Esophagus muscularis mucosa (tissue), 4 donors: ENCODE measurements at regions not wholly inside any gene's neighbourhood (a gene's known extent, or its start where the extent isn't known, plus 50 kb on each side); places are given as distances from the start of the nearest gene placed in this dataset.
"Not testable (repeated sequence)": the region's sequence is repeated elsewhere in the genome, so short reads cannot be mapped to it uniquely, and the experiment has no call there.

Experiments
- DNase-seq: peaks from one replicate; pipeline ENCODE4 v3.0.0-alpha.2; 2017; ENCODE audit errors: extremely low spot score
- H3K27ac ChIP-seq, 4 donors: fragments of 200-600 bp; sonication (generic); replicated peaks in 1 of 4; 1 replicate in 3 of 4; 2 replicates in 1 of 4; pipeline ENCODE4 v1.5.1; 2016 to 2019; ENCODE audit warnings: mild to moderate bottlenecking in 1 of 4
- H3K27me3 ChIP-seq, 4 donors: fragments of 200-600 bp; sonication (generic); one replicate each; pipeline versions ENCODE4 v1.5.1 to v1.6.0; 2016 to 2019
- H3K36me3 ChIP-seq, 4 donors: fragments of 200-600 bp; sonication (generic); one replicate each; pipeline ENCODE4 v1.5.1; 2016 to 2019
- H3K4me1 ChIP-seq, 4 donors: fragments of 200-600 bp; sonication (generic); one replicate each; pipeline ENCODE4 v1.5.1; 2016 to 2019
- H3K4me3 ChIP-seq, 4 donors: fragments of 200-600 bp; sonication (generic); 1 replicate in 2 of 4; 2 replicates in 2 of 4; pipeline ENCODE4 v1.5.1; 2016 to 2019; ENCODE audit warnings: mild to moderate bottlenecking in 4 of 4, moderate library complexity in 1 of 4
- H3K9me3 ChIP-seq, 4 donors: fragments of 200-600 bp; sonication (generic); 1 replicate in 3 of 4; 2 replicates in 1 of 4; pipeline ENCODE4 v1.5.1; 2016 to 2019
- EP300 ChIP-seq: sonication (generic); formaldehyde crosslinking; IDR thresholded peaks from one replicate; pipeline ENCODE4 v1.6.1; 2017; ENCODE audit warnings: antibody characterized with exemption
- POLR2A ChIP-seq: fragments of 450-650 bp; IDR thresholded peaks from one replicate; pipeline ENCODE4 v1.6.1; 2017; ENCODE audit warnings: antibody characterized with exemption, moderate library complexity, mild to moderate bottlenecking, low read depth
- POLR2AphosphoS5 ChIP-seq, 2 donors: sonication (generic); formaldehyde crosslinking; IDR thresholded peaks; one replicate each; pipeline ENCODE4 v1.6.1; 2017; ENCODE audit warnings: antibody characterized with exemption in 2 of 2
- WGBS: methylation state at CpG from one replicate; pipeline ENCODE4 v1.1.5; 2018; 5-methylcytosine and 5-hydroxymethylcytosine counted together
- intact Hi-C: fragments of 100-400 bp; cut with DNase I; formaldehyde crosslinking; loops from one replicate; pipeline ENCODE4 v1.15.1; 2023
- TF ChIP-seq, protein P1 (sequence below), 3 experiments: fragments of 200-600 bp in 2 of 3; fragments of 450-650 bp in 1 of 3; sonication (generic) in 2 of 3; IDR thresholded peaks; one replicate each; pipeline ENCODE4 v1.5.1; 2017 to 2019; ENCODE audit warnings: antibody characterized with exemption in 3 of 3, mild to moderate bottlenecking in 2 of 3, moderate library complexity in 1 of 3

DNA sequence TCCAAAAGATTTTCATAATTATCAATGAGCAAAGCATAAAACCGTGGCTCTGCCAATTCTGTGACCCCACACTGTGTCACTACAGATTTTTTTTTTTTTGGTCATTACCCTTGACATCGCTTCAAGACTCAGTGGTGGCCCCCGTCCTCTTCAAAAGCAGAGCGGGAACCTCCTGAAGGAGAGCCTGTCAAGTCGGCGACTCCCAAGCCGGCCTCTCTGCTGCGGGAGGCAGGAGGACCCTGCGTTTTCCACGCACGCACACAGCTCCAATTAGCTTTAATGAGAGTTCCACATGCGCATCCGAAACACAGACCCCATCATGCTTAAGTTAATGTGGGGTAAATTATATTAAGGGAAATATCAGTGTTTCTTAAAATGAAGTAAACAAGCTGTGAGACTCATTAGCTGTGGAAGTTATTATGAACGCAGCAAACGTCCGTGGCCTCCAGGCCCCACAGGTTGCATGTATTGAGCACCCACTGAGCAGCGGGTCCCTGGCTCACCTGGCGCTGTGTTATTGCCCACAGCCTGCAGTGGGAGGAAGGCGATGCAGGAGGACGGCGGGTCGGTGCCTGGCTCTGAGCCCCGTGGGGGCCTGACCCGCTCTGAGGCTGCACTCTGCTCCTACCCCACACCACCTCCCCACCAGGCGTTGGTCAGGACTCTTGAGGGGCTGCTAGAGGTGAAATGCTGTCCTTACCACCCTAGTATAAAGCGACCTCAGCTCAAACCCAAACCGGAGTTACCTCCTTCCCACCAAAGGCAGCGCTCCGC lies 181.0 kb upstream of the SALL3 start:
- H3K4me3 ChIP-seq = no peak overlapping the region
- no peak overlapping the region for H3K27ac ChIP-seq
- H3K27me3 ChIP-seq = peaks cover 0 to 13% (median 0%) of the 10 kb centered on the region in 4 donors
- DNase-seq = no peak
- H3K4me1 ChIP-seq = no peaks in the 10 kb centered on the region
- WGBS = 80% methylated on average over 27 of the region's 29 CpGs
- no peaks in the 10 kb centered on the region for H3K9me3 ChIP-seq
- intact Hi-C loops = no loop called here
- no peaks in the 10 kb centered on the region for H3K36me3 ChIP-seq
- TF ChIP-seq EP300 (no peak), POLR2A (no peak), POLR2AphosphoS5 (IDR thresholded peaks at IDR 0.05) (no peak)
- TF ChIP-seq, protein P1, sequence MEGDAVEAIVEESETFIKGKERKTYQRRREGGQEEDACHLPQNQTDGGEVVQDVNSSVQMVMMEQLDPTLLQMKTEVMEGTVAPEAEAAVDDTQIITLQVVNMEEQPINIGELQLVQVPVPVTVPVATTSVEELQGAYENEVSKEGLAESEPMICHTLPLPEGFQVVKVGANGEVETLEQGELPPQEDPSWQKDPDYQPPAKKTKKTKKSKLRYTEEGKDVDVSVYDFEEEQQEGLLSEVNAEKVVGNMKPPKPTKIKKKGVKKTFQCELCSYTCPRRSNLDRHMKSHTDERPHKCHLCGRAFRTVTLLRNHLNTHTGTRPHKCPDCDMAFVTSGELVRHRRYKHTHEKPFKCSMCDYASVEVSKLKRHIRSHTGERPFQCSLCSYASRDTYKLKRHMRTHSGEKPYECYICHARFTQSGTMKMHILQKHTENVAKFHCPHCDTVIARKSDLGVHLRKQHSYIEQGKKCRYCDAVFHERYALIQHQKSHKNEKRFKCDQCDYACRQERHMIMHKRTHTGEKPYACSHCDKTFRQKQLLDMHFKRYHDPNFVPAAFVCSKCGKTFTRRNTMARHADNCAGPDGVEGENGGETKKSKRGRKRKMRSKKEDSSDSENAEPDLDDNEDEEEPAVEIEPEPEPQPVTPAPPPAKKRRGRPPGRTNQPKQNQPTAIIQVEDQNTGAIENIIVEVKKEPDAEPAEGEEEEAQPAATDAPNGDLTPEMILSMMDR (IDR thresholded peaks at IDR 0.05) = no peak

DNA sequence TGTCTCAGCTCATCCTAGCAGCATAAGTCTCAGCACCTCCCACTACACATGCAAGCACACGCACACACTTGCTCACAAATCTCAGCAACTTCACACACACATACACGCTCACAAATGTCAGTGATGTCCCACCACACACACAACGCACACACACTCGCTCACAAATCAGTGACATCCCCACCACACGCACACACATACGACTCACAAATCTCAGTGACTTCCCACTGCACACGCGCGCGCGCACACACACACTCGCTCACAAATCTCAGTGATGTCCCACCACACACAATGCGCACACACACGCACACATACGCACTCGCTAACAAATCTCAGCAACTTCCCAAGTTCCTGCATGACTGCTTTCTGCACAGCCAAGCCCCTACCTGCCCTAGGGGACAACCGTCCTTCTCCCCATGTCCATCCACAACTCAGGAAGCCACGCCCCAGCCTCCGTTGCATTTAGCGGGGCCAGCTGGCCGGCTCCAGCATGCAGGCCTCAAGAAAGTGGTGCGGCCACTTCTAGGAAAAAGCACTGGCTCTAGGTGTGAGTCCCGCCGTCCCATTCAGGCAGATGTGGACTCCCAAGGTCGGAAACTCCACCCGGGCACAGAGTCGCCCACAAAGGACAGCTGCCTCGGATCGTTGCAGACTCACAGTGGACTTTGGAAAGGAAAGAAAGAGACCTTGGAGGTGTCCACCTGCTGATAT lies 180.1 kb upstream of the SALL3 start:
- WGBS = 84% methylated on average over 25 of the region's 29 CpGs
- TF ChIP-seq POLR2A (no peak), POLR2AphosphoS5 (IDR thresholded peaks at IDR 0.05) (no peak), EP300 (no peak)
- TF ChIP-seq, protein P1 (IDR thresholded peaks at IDR 0.05) = no peak
- no peak for DNase-seq

GRCh38 chr18:78800102-78800851 lies 179.3 kb upstream of the SALL3 start:
- H3K4me3 ChIP-seq, H3K27ac ChIP-seq, H3K27me3 ChIP-seq, DNase-seq, H3K4me1 ChIP-seq, intact Hi-C loops, H3K36me3 ChIP-seq, H3K9me3 ChIP-seq: not testable (repeated sequence)
- WGBS = 77% methylated on average over 14 of the region's 14 CpGs

More for the DNA sequence above, 180.1 kb upstream of the SALL3 start:
- H3K9me3 ChIP-seq = no peaks in the 10 kb centered on the region
- H3K27ac ChIP-seq = no peak overlapping the region
- H3K4me1 ChIP-seq = no peaks in the 10 kb centered on the region
- no peaks in the 10 kb centered on the region for H3K36me3 ChIP-seq
- intact Hi-C loops = no loop called here
- H3K27me3 ChIP-seq = peaks cover 0 to 8% (median 0%) of the 10 kb centered on the region in 4 donors
- no peak overlapping the region for H3K4me3 ChIP-seq

- H3K4me1 ChIP-seq = no peaks in the 10 kb centered on the region
- H3K9me3 ChIP-seq = no peaks in the 10 kb centered on the region
- 75% methylated on average over 7 of the region's 7 CpGs for WGBS
- H3K27me3 ChIP-seq = peaks cover 0 to 8% (median 0%) of the 10 kb centered on the region in 4 donors
- no peaks in the 10 kb centered on the region for H3K36me3 ChIP-seq
- no peak overlapping the region for H3K4me3 ChIP-seq
- no peak overlapping the region for H3K27ac ChIP-seq
- intact Hi-C loops = no loop called here
- DNase-seq = no peak
- TF ChIP-seq POLR2AphosphoS5 (IDR thresholded peaks at IDR 0.05) (no peak), POLR2A (no peak), EP300 (no peak)
- TF ChIP-seq, protein P1 (IDR thresholded peaks at IDR 0.05) = no peak
Observed at GRCh38 chr18:78801011-78801410, 178.6 kb upstream of the SALL3 start.

GRCh38 chr18:78803104-78803503 lies 176.5 kb upstream of the SALL3 start:
- WGBS = 86% methylated on average over 8 of the region's 9 CpGs
- no peak overlapping the region for H3K27ac ChIP-seq
- H3K4me3 ChIP-seq = no peak overlapping the region
- TF ChIP-seq POLR2AphosphoS5 (IDR thresholded peaks at IDR 0.05) (no peak), POLR2A (no peak), EP300 (no peak)
- TF ChIP-seq, protein P1 (IDR thresholded peaks at IDR 0.05) = no peak
- H3K27me3 ChIP-seq = peaks cover 0 to 8% (median 0%) of the 10 kb centered on the region in 4 donors
- H3K4me1 ChIP-seq = no peaks in the 10 kb centered on the region
- intact Hi-C loops = no loop called here
- no peak for DNase-seq
- H3K9me3 ChIP-seq = no peaks in the 10 kb centered on the region
- no peaks in the 10 kb centered on the region for H3K36me3 ChIP-seq
